K562 (cell line): ENCODE measurements at regions not wholly inside any gene's neighbourhood (a gene's known extent, or its start where the extent isn't known, plus 50 kb on each side); places are given as distances from the start of the nearest gene placed in this dataset.

Experiments used
- ATAC-seq: fragments of 200-7000 bp; cut with Tn5 transposase; 3 replicates; pipeline ENCODE4 v1.9.1; 2020; ENCODE audit warnings: moderate library complexity
- BruUV-seq: library from RNA; stranded (reverse); fragments of 400-500 nt; replicated peaks from 2 replicates; lab custom pipeline; 2021; lab: Mats Ljungman, UMichigan
- CTCF ChIA-PET: fragments of 300-600 bp; formaldehyde crosslinking; extraction: SDS; loops from one replicate; lab custom pipeline; 2021; ENCODE audit warnings: low intra/inter-chr PET ratio; lab: Yijun Ruan, JAX
- POLR2A ChIA-PET: fragments of 300-600, 350-650 bp; sonication (Branson Sonifier 250); formaldehyde crosslinking; extraction: SDS; loops from one replicate; lab custom pipeline; 2021; ENCODE audit warnings: antibody characterized with exemption, inconsistent platforms; lab: Yijun Ruan, JAX
- DNase-seq, 4 experiments: peaks; one replicate each; pipeline versions ENCODE4 v3.0.0 to v3.0.0-alpha.2; 2011 to 2018; ENCODE audit warnings: low spot score in 3 of 4, mixed read lengths in 3 of 4; ENCODE audit errors: extremely low read depth in 1 of 4
- FAIRE-seq: peaks from 2 replicates; lab custom pipeline; 2011; peaks lifted over from hg19 to GRCh38; lab: Jason Lieb, UNC
- H2AFZ ChIP-seq: 2 replicates; pipeline ENCODE4 v1.6.0; 2011; ENCODE audit warnings: low read depth, low read length, control low read depth, inconsistent platforms
- H3K27ac ChIP-seq: fragments of 200-600 bp; 3 replicates; pipeline ENCODE4 v1.8.0; 2011; ENCODE audit warnings: low read depth, mild to moderate bottlenecking, control low read depth, inconsistent platforms, low read length, moderate library complexity, mixed read lengths; ENCODE audit errors: extremely low read depth
- H3K27me3 ChIP-seq, 2 experiments: fragments of 300-600 bp in 1 of 2; 2 replicates in 1 of 2; 3 replicates in 1 of 2; pipeline versions ENCODE4 v1.6.0 to v1.8.0; 2011; ENCODE audit warnings: inconsistent platforms in 2 of 2, low read length in 2 of 2, mild to moderate bottlenecking in 1 of 2, mixed read lengths in 1 of 2, moderate library complexity in 1 of 2; ENCODE audit not compliant: control insufficient read depth in 2 of 2, insufficient read depth in 2 of 2
- H3K36me3 ChIP-seq: fragments of 300-600 bp; 3 replicates; pipeline ENCODE4 v1.8.0; 2011; ENCODE audit warnings: mild to moderate bottlenecking, low read length, inconsistent platforms; ENCODE audit not compliant: control insufficient read depth, insufficient read depth
- H3K4me1 ChIP-seq, 2 experiments: fragments of 200-600 bp in 1 of 2; replicated peaks in 1 of 2; 2 replicates in 1 of 2; 3 replicates in 1 of 2; pipeline versions ENCODE4 v1.5.1 to v1.8.0; 2011; ENCODE audit warnings: inconsistent platforms in 2 of 2, low read length in 2 of 2, mild to moderate bottlenecking in 1 of 2, mixed read lengths in 1 of 2, moderate library complexity in 1 of 2; ENCODE audit not compliant: control insufficient read depth in 2 of 2, insufficient read depth in 2 of 2
- H3K4me2 ChIP-seq: 2 replicates; pipeline ENCODE4 v1.6.1; 2011; ENCODE audit warnings: low read length, control low read depth, inconsistent platforms, mixed read lengths; ENCODE audit not compliant: insufficient read depth
- H3K4me3 ChIP-seq: fragments of 200-600 bp; sonication (generic), shearing (Covaris generic); 2 replicates; pipeline ENCODE4 v1.5.1; 2016; ENCODE audit warnings: control low read depth, inconsistent platforms
- H3K79me2 ChIP-seq: fragments of 200-600 bp; 3 replicates; pipeline ENCODE4 v1.8.0; 2011; ENCODE audit warnings: low read length, inconsistent platforms; ENCODE audit not compliant: control insufficient read depth, insufficient read depth
- H3K9ac ChIP-seq, 2 experiments: 2 replicates each; pipeline versions ENCODE4 v1.6.0 to v1.6.1; 2011; ENCODE audit warnings: low read depth in 2 of 2, low read length in 2 of 2, control low read depth in 1 of 2, inconsistent platforms in 1 of 2, mild to moderate bottlenecking in 1 of 2, mixed read lengths in 1 of 2; ENCODE audit not compliant: insufficient read depth in 1 of 2
- H3K9me1 ChIP-seq: one replicate; pipeline ENCODE4 v1.6.0; 2011; ENCODE audit warnings: inconsistent platforms, mild to moderate bottlenecking, low read length, moderate library complexity; ENCODE audit not compliant: control insufficient read depth, insufficient read depth
- H3K9me3 ChIP-seq: replicated peaks from 2 replicates; pipeline ENCODE4 v1.5.1; 2011; ENCODE audit warnings: low read depth, low read length, inconsistent platforms; ENCODE audit not compliant: control insufficient read depth, insufficient read depth
- H4K20me1 ChIP-seq: replicated peaks from 2 replicates; pipeline ENCODE4 v1.6.1; 2011; ENCODE audit warnings: low read length, inconsistent platforms, mixed read lengths; ENCODE audit not compliant: control insufficient read depth, insufficient read depth
- BRD9 ChIP-seq: fragments of 450-650 bp; IDR thresholded peaks from 2 replicates; pipeline ENCODE4 v1.6.1; 2018; ENCODE audit warnings: low read depth; ENCODE audit not compliant: partially characterized antibody
- E2F3 ChIP-seq: fragments of 250-450 bp; sonication (Bioruptor Pico); IDR thresholded peaks from 2 replicates; pipeline ENCODE4 v1.4.0; 2020; ENCODE audit warnings: mild to moderate bottlenecking
- ELF4 ChIP-seq: fragments of 450-650 bp; formaldehyde crosslinking; IDR thresholded peaks from 2 replicates; pipeline ENCODE4 v1.4.0; 2022; ENCODE audit warnings: missing genetic modification characterization
- FOS ChIP-seq: IDR thresholded peaks from 3 replicates; pipeline ENCODE4 v1.6.1; 2011; ENCODE audit not compliant: insufficient read length; ENCODE audit errors: extremely low read depth
- FOXK1 ChIP-seq: sonication (generic); formaldehyde crosslinking; IDR thresholded peaks from 2 replicates; pipeline ENCODE4 v1.8.0; 2022; ENCODE audit warnings: missing genetic modification reagents, mild to moderate bottlenecking, borderline replicate concordance
- MAFF ChIP-seq: IDR thresholded peaks from 2 replicates; pipeline ENCODE4 v1.6.1; 2012; ENCODE audit warnings: low read length, improper control_type of control experiment
- MAZ ChIP-seq, 2 experiments: fragments of 450-650 bp in 1 of 2; sonication (generic) in 1 of 2; formaldehyde crosslinking; IDR thresholded peaks in 1 of 2; conservative IDR thresholded peaks in 1 of 2; 2 replicates each; pipeline versions ENCODE4 v1.4.0 to v1.5.0; 2020; ENCODE audit warnings: mild to moderate bottlenecking in 1 of 2, missing genetic modification reagents in 1 of 2
- NCOA6 ChIP-seq: fragments of 450-650 bp; IDR thresholded peaks from 2 replicates; pipeline ENCODE4 v1.6.1; 2017; ENCODE audit warnings: mild to moderate bottlenecking
- NELFE ChIP-seq: IDR thresholded peaks from 2 replicates; pipeline ENCODE4 v1.6.1; 2011; ENCODE audit warnings: mild to moderate bottlenecking; ENCODE audit not compliant: insufficient read depth, insufficient read length
- NR2F6 ChIP-seq: fragments of 450-650 bp; formaldehyde crosslinking; IDR thresholded peaks from 2 replicates; pipeline ENCODE4 v1.4.0; 2020; ENCODE audit warnings: mild to moderate bottlenecking
- PHF8 ChIP-seq: fragments of 200-600 bp; sonication (generic); IDR thresholded peaks from 2 replicates; pipeline ENCODE4 v1.6.1; 2012; ENCODE audit warnings: mixed run types, mild to moderate bottlenecking, inconsistent platforms, low read length, moderate library complexity, borderline replicate concordance
- PTBP1 ChIP-seq: fragments of 200-400 bp; formaldehyde crosslinking; IDR thresholded peaks from 2 replicates; pipeline ENCODE4 v1.6.1; 2017; ENCODE audit warnings: low read depth, low read length
- PTTG1 ChIP-seq: fragments of 450-650 bp; IDR thresholded peaks from 2 replicates; pipeline ENCODE4 v1.6.1; 2016; ENCODE audit warnings: low read depth, mild to moderate bottlenecking, missing genetic modification characterization, missing compliant biosample characterization
- RBM34 ChIP-seq: fragments of 200-400 bp; formaldehyde crosslinking; IDR thresholded peaks from 2 replicates; pipeline ENCODE4 v1.6.1; 2018; ENCODE audit warnings: low read length, borderline replicate concordance; ENCODE audit not compliant: insufficient read depth
- TRIM24 ChIP-seq, 2 experiments: fragments of 450-650 bp; IDR thresholded peaks; 2 replicates each; pipeline ENCODE4 v1.6.1; 2016
- ZBTB17 ChIP-seq: fragments of 450-650 bp; formaldehyde crosslinking; IDR thresholded peaks from 2 replicates; pipeline ENCODE4 v1.4.0; 2020; ENCODE audit warnings: mild to moderate bottlenecking
- ZNF146 ChIP-seq: IDR thresholded peaks from one replicate; pipeline ENCODE4 v1.6.1; 2018; ENCODE audit warnings: missing compliant biosample characterization; ENCODE audit not compliant: unreplicated experiment
- ZNF507 ChIP-seq: conservative IDR thresholded peaks from 2 replicates; pipeline ENCODE4 v1.6.1; 2017; ENCODE audit warnings: missing genetic modification characterization, missing compliant biosample characterization
- ZNF707 ChIP-seq: fragments of 250-450 bp; sonication (Bioruptor Pico); conservative IDR thresholded peaks from 2 replicates; pipeline ENCODE4 v1.8.0; 2022; ENCODE audit warnings: inconsistent platforms, mild to moderate bottlenecking, moderate library complexity
- WGBS: fragments of 100-300 bp; shearing (Covaris generic); methylation state at CpG from one replicate; pipeline ENCODE4 v1.1.6; 2016; ENCODE audit warnings: low coverage, mixed read lengths; ENCODE audit not compliant: insufficient coverage; ENCODE audit errors: missing lambda C conversion rate; 5-methylcytosine and 5-hydroxymethylcytosine counted together
- in situ Hi-C: fragments of 300-500 bp; cut with MboI; formaldehyde crosslinking; loops from 4 replicates; pipeline ENCODE4 v1.15.0; 2018; ENCODE audit warnings: inconsistent platforms, mixed read lengths
- intact Hi-C: fragments of 100-400 bp; cut with micrococcal nuclease; formaldehyde crosslinking; loops from 2 replicates; pipeline ENCODE4 v1.14.2; 2022
- TF ChIP-seq, protein P1 (sequence below): fragments of 450-650 bp; IDR thresholded peaks from 2 replicates; pipeline ENCODE4 v1.6.1; 2018; ENCODE audit warnings: mild to moderate bottlenecking, low read depth; ENCODE audit not compliant: partially characterized antibody
- TF ChIP-seq, protein P2 (sequence below): fragments of 450-650 bp; IDR thresholded peaks from 2 replicates; pipeline ENCODE4 v1.6.1; 2016; ENCODE audit warnings: antibody characterized with exemption

DNA sequence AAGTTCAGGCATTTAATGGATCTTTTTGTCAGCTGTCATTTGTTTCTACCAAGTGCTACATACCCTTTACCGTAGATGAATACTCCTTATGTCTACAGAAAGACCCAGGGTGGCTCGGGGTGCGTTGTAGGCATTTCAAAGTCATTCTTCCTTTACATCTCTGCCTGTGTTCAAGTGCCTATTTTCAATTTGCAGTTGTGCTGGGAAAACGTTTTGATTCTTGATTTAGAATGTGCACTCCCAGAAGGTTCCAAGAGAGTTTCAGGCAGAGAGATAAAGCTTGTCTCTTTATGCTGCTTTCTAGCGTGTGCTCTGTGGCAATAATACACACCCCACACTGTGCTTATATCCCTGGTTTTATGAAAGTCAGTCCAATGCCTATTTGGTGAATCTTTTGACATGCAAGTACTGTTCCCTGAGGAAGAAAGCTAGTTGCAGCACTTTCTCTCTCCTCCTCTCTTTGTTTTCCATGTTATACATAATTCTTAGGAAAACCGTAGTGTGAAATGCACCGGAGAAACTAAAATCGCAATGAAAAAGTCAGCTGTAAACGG, 828.1 kb upstream of the ZNF608 start (continued):
- no peak for TF ChIP-seq MAFF
- no peak for TF ChIP-seq TRIM24 (IDR thresholded peaks at IDR 0.05)
- no peak for TF ChIP-seq ZNF707 (CRISPR knock-in tag)
- no peak for TF ChIP-seq NELFE
- no peak for TF ChIP-seq FOS

DNA sequence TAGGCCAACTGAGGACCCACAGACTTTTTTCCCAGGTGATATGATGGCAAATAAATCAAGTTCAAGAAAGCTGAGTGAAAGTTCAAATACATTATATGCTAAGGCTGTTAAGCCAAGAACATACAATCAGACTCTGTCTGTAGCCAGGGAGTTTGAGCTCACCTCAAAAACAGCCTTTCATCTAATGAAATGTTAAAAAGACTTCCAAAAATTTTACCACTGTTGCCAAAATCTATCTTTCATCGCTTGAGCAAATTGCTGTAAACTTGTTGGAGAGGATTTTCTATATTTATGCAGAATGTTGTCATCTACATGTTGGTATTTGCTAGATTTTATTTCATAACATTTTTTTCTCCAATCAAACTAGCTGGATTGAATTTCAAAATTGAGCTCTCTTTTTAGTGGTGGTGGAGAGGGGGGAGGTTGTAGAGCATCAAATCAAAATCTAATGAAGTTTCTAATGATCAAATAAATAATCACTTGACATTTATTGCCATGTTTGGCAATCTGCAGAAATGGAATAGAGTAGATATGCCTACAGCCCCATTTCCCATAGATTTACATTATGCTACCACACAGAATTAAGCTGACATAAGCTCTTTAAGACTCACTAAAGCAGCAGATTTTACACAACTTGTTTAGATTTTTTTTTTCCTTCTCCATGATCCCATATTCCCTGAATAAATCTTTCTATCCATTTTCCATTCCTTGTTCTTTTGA, 828.9 kb upstream of the ZNF608 start:
- H2AFZ ChIP-seq = no peak overlapping the region
- in situ Hi-C loops (no loop called here), intact Hi-C loops (no loop called here)
- H3K9me3 ChIP-seq = no peaks in the 10 kb centered on the region; the same call in 1 of the 2 replicates
- CTCF ChIA-PET = no interaction called here
- H3K9ac ChIP-seq = no peak overlapping the region
- H3K79me2 ChIP-seq = no peaks in the 10 kb centered on the region
- POLR2A ChIA-PET = no interaction called here
- H3K4me3 ChIP-seq = no peak overlapping the region
- H3K9me1 ChIP-seq = no peaks in the 10 kb centered on the region
- no peak for FAIRE-seq
- H3K27ac ChIP-seq = no peak overlapping the region
- no peaks in the 10 kb centered on the region for H3K27me3 ChIP-seq
- no peak for DNase-seq
- H3K4me2 ChIP-seq = no peak overlapping the region
- no peaks in the 10 kb centered on the region for H3K36me3 ChIP-seq
- BruUV-seq = no TSS peak
- no peaks in the 10 kb centered on the region for H4K20me1 ChIP-seq
- WGBS = 0% methylated on average over 1 of the region's 1 CpG
- no peaks in the 10 kb centered on the region for H3K4me1 ChIP-seq
- no peak for ATAC-seq
- TF ChIP-seq ELF4 (CRISPR knock-in tag) (no peak), NCOA6 (no peak), BRD9 (no peak), FOXK1 (CRISPR knock-in tag) (no peak), E2F3 (no peak), ZNF146 (CRISPR knock-in tag) (no peak), RBM34 (no peak), PHF8 (no peak), PTBP1 (no peak), MAZ (CRISPR knock-in tag; conservative IDR thresholded peaks at IDR 0.05 in 1 of 2, IDR thresholded peaks at IDR 0.05 in 1 of 2) (no peak), ZBTB17 (CRISPR knock-in tag) (no peak), PTTG1 (no peak), ZNF507 (no peak), NR2F6 (CRISPR knock-in tag) (no peak)
- TF ChIP-seq, protein P1, sequence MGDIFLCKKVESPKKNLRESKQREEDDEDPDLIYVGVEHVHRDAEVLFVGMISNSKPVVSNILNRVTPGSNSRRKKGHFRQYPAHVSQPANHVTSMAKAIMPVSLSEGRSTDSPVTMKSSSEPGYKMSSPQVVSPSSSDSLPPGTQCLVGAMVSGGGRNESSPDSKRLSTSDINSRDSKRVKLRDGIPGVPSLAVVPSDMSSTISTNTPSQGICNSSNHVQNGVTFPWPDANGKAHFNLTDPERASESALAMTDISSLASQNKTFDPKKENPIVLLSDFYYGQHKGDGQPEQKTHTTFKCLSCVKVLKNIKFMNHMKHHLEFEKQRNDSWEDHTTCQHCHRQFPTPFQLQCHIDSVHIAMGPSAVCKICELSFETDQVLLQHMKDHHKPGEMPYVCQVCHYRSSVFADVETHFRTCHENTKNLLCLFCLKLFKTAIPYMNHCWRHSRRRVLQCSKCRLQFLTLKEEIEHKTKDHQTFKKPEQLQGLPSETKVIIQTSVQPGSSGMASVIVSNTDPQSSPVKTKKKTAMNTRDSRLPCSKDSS = no peak
- TF ChIP-seq, protein P2, sequence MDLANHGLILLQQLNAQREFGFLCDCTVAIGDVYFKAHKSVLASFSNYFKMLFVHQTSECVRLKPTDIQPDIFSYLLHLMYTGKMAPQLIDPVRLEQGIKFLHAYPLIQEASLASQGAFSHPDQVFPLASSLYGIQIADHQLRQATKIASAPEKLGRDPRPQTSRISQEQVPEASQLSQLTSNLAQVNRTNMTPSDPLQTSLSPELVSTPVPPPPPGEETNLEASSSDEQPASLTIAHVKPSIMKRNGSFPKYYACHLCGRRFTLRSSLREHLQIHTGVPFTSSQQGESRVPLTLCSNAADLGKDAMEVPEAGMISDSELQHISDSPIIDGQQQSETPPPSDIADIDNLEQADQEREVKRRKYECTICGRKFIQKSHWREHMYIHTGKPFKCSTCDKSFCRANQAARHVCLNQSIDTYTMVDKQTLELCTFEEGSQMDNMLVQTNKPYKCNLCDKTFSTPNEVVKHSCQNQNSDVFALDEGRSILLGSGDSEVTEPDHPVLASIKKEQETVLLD = no peak
